Keratinocyte (primary cell): ENCODE measurements at regions not wholly inside any gene's neighbourhood (a gene's known extent, or its start where the extent isn't known, plus 50 kb on each side); places are given as distances from the start of the nearest gene placed in this dataset.
A peak's percentile ranks its signal among the peaks of the same experiment; 100 is the strongest.

Source experiments
- DNase-seq: peaks from one replicate; pipeline ENCODE4 v3.0.0-alpha.2; 2011; ENCODE audit warnings: low read depth, missing footprints, low spot score
- FAIRE-seq: peaks from 2 replicates; lab custom pipeline; 2011; peaks lifted over from hg19 to GRCh38; lab: Jason Lieb, UNC
- H2AFZ ChIP-seq: 2 replicates; pipeline ENCODE4 v1.6.0; 2012; ENCODE audit warnings: low read length, control low read depth, inconsistent platforms; ENCODE audit not compliant: control insufficient read depth
- H3K27ac ChIP-seq: 2 replicates; pipeline ENCODE4 v1.5.1; 2011; ENCODE audit warnings: low read length; ENCODE audit not compliant: control insufficient read depth, insufficient read depth
- H3K27me3 ChIP-seq: 3 replicates; pipeline ENCODE4 v1.6.0; 2011; ENCODE audit warnings: low read length; ENCODE audit not compliant: control insufficient read depth, insufficient read depth; ENCODE audit errors: extremely low read depth
- H3K36me3 ChIP-seq, 2 experiments: 2 replicates in 1 of 2; 3 replicates in 1 of 2; pipeline ENCODE4 v1.5.1; 2011; ENCODE audit warnings: low read length in 2 of 2, mild to moderate bottlenecking in 1 of 2; ENCODE audit not compliant: control insufficient read depth in 2 of 2, insufficient read depth in 2 of 2; ENCODE audit errors: extremely low read depth in 1 of 2
- H3K4me1 ChIP-seq: 3 replicates; pipeline ENCODE4 v1.5.1; 2011; ENCODE audit warnings: low read length; ENCODE audit not compliant: control insufficient read depth, insufficient read depth; ENCODE audit errors: extremely low read depth
- H3K4me2 ChIP-seq: 3 replicates; pipeline ENCODE4 v1.6.0; 2011; ENCODE audit warnings: low read depth, low read length; ENCODE audit not compliant: control insufficient read depth, insufficient read depth; ENCODE audit errors: extremely low read depth
- H3K4me3 ChIP-seq, 3 experiments: fragments of 200-600 bp in 1 of 3; sonication (generic) in 1 of 3; 2 replicates in 2 of 3; 3 replicates in 1 of 3; pipeline ENCODE4 v1.5.1; 2011 to 2016; ENCODE audit warnings: low read length in 3 of 3, mild to moderate bottlenecking in 3 of 3, control low read depth in 2 of 3, inconsistent platforms in 1 of 3, low read depth in 1 of 3, mixed read lengths in 1 of 3, mixed run types in 1 of 3, moderate library complexity in 1 of 3; ENCODE audit not compliant: control insufficient read depth in 2 of 3, insufficient read depth in 2 of 3; ENCODE audit errors: extremely low read depth in 1 of 3
- H3K79me2 ChIP-seq: 2 replicates; pipeline ENCODE4 v1.6.0; 2012; ENCODE audit warnings: low read length; ENCODE audit not compliant: control insufficient read depth, insufficient read depth
- H3K9ac ChIP-seq: 3 replicates; pipeline ENCODE4 v1.6.0; 2011; ENCODE audit warnings: low read length; ENCODE audit not compliant: control insufficient read depth, insufficient read depth; ENCODE audit errors: extremely low read depth
- H3K9me1 ChIP-seq: 3 replicates; pipeline ENCODE4 v1.6.0; 2011; ENCODE audit warnings: low read length; ENCODE audit not compliant: control insufficient read depth, insufficient read depth; ENCODE audit errors: extremely low read depth
- H3K9me3 ChIP-seq: 2 replicates; pipeline ENCODE4 v1.5.1; 2012; ENCODE audit warnings: low read depth, low read length; ENCODE audit not compliant: control insufficient read depth
- H4K20me1 ChIP-seq: 3 replicates; pipeline ENCODE4 v1.6.0; 2011; ENCODE audit warnings: low read length; ENCODE audit not compliant: control insufficient read depth, insufficient read depth; ENCODE audit errors: extremely low read depth
- EZH2 ChIP-seq: IDR thresholded peaks from one replicate; pipeline ENCODE4 v1.6.1; 2012; ENCODE audit warnings: inconsistent platforms, mild to moderate bottlenecking, low read length, moderate library complexity
- dilution Hi-C: fragments of 300-500 bp; cut with MboI; formaldehyde crosslinking; loops from one replicate; pipeline ENCODE4 v1.7.0; 2020; ENCODE audit warnings: low sequenced_read_pairs; ENCODE audit not compliant: extremely low pct_ligation_motif_present
- TF ChIP-seq, protein P1 (sequence below), 3 experiments: IDR thresholded peaks in 1 of 3; conservative IDR thresholded peaks in 1 of 3; optimal IDR thresholded peaks in 1 of 3; 2 replicates in 2 of 3; 3 replicates in 1 of 3; pipeline versions ENCODE3 to v1.5.1; 2011; ENCODE audit warnings: low read length in 3 of 3, mild to moderate bottlenecking in 3 of 3, moderate library complexity in 2 of 3, control low read depth in 1 of 3, inconsistent platforms in 1 of 3; ENCODE audit not compliant: insufficient read depth in 2 of 3; ENCODE audit errors: extremely low read depth in 1 of 3

DNA sequence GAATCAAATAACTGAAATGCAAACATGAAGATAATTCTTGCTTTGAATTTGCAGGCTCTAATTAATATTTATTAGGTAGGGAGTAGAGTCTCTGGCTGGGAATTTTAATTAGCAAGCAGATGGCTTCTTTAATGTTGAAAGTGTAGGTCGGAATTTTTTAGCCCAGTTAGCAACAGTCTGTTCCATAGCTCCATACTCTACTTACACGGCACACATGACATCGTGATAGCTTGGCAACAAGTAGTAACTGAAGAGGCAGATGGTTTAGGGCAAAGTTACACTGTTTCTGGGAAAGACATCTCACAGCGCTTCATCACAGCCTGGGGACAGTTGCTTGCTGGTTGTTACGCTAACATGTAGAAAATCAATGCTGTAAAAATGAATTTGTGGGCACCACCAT is 710.7 kb downstream of the GALC start:
- peaks cover 19% of the 10 kb centered on the region for H3K4me1 ChIP-seq
- TF ChIP-seq EZH2: no peak
- TF ChIP-seq, protein P1, sequence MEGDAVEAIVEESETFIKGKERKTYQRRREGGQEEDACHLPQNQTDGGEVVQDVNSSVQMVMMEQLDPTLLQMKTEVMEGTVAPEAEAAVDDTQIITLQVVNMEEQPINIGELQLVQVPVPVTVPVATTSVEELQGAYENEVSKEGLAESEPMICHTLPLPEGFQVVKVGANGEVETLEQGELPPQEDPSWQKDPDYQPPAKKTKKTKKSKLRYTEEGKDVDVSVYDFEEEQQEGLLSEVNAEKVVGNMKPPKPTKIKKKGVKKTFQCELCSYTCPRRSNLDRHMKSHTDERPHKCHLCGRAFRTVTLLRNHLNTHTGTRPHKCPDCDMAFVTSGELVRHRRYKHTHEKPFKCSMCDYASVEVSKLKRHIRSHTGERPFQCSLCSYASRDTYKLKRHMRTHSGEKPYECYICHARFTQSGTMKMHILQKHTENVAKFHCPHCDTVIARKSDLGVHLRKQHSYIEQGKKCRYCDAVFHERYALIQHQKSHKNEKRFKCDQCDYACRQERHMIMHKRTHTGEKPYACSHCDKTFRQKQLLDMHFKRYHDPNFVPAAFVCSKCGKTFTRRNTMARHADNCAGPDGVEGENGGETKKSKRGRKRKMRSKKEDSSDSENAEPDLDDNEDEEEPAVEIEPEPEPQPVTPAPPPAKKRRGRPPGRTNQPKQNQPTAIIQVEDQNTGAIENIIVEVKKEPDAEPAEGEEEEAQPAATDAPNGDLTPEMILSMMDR (optimal IDR thresholded peaks at IDR 0.05 in 1 of 3, IDR thresholded peaks at IDR 0.05 in 1 of 3, conservative IDR thresholded peaks at IDR 0.05 in 1 of 3; ENCODE audit: extremely low read depth in 1 of 3, insufficient read depth in 2 of 3, low read length in 3 of 3): no peak
- dilution Hi-C loops: no loop called here
- H3K4me2 ChIP-seq: no peak overlapping the region
- H3K9me3 ChIP-seq: no peaks in the 10 kb centered on the region
- no peaks in the 10 kb centered on the region for H4K20me1 ChIP-seq
- no peak overlapping the region for H3K9ac ChIP-seq
- H3K27me3 ChIP-seq: no peaks in the 10 kb centered on the region
- FAIRE-seq (no peak), DNase-seq (no peak)
- H3K79me2 ChIP-seq: no peaks in the 10 kb centered on the region
- H2AFZ ChIP-seq: no peak overlapping the region
- H3K4me3 ChIP-seq: no peak overlapping the region
- H3K36me3 ChIP-seq: no peaks in the 10 kb centered on the region
- no peak overlapping the region for H3K27ac ChIP-seq
- no peaks in the 10 kb centered on the region for H3K9me1 ChIP-seq

DNA sequence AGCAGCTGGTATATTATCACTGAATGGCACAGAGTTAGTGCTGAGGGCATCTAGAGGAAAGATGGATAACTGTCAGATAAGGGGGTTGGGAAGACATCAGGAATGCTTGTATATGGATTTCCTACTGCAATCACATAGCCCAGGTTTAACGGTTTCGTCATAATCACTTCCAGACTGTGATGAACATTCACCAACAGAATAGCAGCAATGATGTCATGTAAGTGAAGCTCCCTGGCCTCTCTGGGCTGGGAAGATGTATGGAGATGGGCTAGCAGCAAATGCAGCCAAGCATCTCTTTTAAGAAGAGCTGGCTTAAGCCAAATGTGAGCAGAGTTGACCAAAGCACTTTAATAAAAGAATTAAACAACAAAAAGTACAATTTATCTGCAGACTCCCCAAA is 714.6 kb downstream of the GALC start:
- TF ChIP-seq, protein P1 (optimal IDR thresholded peaks at IDR 0.05 in 1 of 3, IDR thresholded peaks at IDR 0.05 in 1 of 3, conservative IDR thresholded peaks at IDR 0.05 in 1 of 3; ENCODE audit: extremely low read depth in 1 of 3, insufficient read depth in 2 of 3, low read length in 3 of 3): no peak
- no peak for TF ChIP-seq EZH2
- Histone ChIP-seq H3K4me2 (no peak overlapping the region), H3K79me2 (no peaks in the 10 kb centered on the region), H3K4me1 (no peaks in the 10 kb centered on the region), H3K36me3 (no peaks in the 10 kb centered on the region), H3K27ac (no peak overlapping the region), H4K20me1 (no peaks in the 10 kb centered on the region), H3K9me1 (no peaks in the 10 kb centered on the region), H3K9ac (no peak overlapping the region), H2AFZ (no peak overlapping the region), H3K9me3 (no peaks in the 10 kb centered on the region), H3K27me3 (no peaks in the 10 kb centered on the region), H3K4me3 (no peak overlapping the region)
- no peak for DNase-seq
- peak; percentile 9 for FAIRE-seq
- dilution Hi-C loops: no loop called here
